Hematopoietic multipotent progenitor cell treated with erythropoietin and hydrocortisone succinate and interleukin-3 and kit ligand, for 8 days (in vitro differentiated cells): ENCODE measurements at regions not wholly inside any gene's neighbourhood (a gene's known extent, or its start where the extent isn't known, plus 50 kb on each side); places are given as distances from the start of the nearest gene placed in this dataset.
"Not testable (repeated sequence)": the region's sequence is repeated elsewhere in the genome, so short reads cannot be mapped to it uniquely, and the experiment has no call there.

Experiments
- DNase-seq: peaks from one replicate; pipeline ENCODE4 v3.0.0-alpha.2; 2015

GRCh38 chr10:83527934-83528333 lies 611.4 kb upstream of the GHITM start:
- no peak for DNase-seq

GRCh38 chr10:83533290-83533689 lies 606.0 kb upstream of the GHITM start:
- DNase-seq = no peak

- no peak for DNase-seq
Observed at GRCh38 chr10:83536426-83536825, 602.9 kb upstream of the GHITM start.

GRCh38 chr10:83538047-83538446 lies 601.3 kb upstream of the GHITM start:
- no peak for DNase-seq

GRCh38 chr10:83539528-83540308 lies 599.6 kb upstream of the GHITM start:
- DNase-seq = no peak

GRCh38 chr10:83541046-83541445 lies 598.3 kb upstream of the GHITM start:
- no peak for DNase-seq

GRCh38 chr10:83542774-83543411 lies 596.4 kb upstream of the GHITM start:
- DNase-seq = no peak

GRCh38 chr10:83543691-83544462 lies 595.4 kb upstream of the GHITM start:
- DNase-seq = no peak

GRCh38 chr10:83545901-83546391 lies 593.4 kb upstream of the GHITM start:
- DNase-seq = no peak

- not testable (repeated sequence) for DNase-seq
Observed at GRCh38 chr10:83551190-83551589, 588.1 kb upstream of the GHITM start.

- no peak for DNase-seq
Observed at GRCh38 chr10:83553366-83553765, 585.9 kb upstream of the GHITM start.

- DNase-seq = no peak
Observed at GRCh38 chr10:83555264-83555663, 584.0 kb upstream of the GHITM start.

GRCh38 chr10:83562381-83562780 lies 576.9 kb upstream of the GHITM start:
- DNase-seq = no peak

GRCh38 chr10:83564889-83565588 lies 574.3 kb upstream of the GHITM start:
- DNase-seq = no peak

- no peak for DNase-seq
Observed at GRCh38 chr10:83572036-83572435, 567.3 kb upstream of the GHITM start.

- DNase-seq = no peak
Observed at GRCh38 chr10:83574770-83575169, 564.5 kb upstream of the GHITM start.

GRCh38 chr10:83577421-83577820 lies 561.9 kb upstream of the GHITM start:
- no peak for DNase-seq

GRCh38 chr10:83580373-83581012 lies 558.8 kb upstream of the GHITM start:
- DNase-seq = no peak

- no peak for DNase-seq
Observed at GRCh38 chr10:83582407-83583095, 556.8 kb upstream of the GHITM start.

- DNase-seq = no peak
Observed at GRCh38 chr10:83585686-83586085, 553.6 kb upstream of the GHITM start.

- no peak for DNase-seq
Observed at GRCh38 chr10:83592337-83592935, 546.9 kb upstream of the GHITM start.
